ENCODE measurements at regions not wholly inside any gene's neighbourhood (a gene's known extent, or its start where the extent isn't known, plus 50 kb on each side); places are given as distances from the start of the nearest gene placed in this dataset.
"Not testable (repeated sequence)": the region's sequence is repeated elsewhere in the genome, so short reads cannot be mapped to it uniquely, and the experiment has no call there.

GRCh38 chr4:187739771-187740170, 255.8 kb upstream of the ZFP42 start:
- TF ChIP-seq CTCF (IDR thresholded peaks at IDR 0.05) = no peak
- H3K9me3 Mint-ChIP-seq = peaks cover 13% of the 10 kb centered on the region
- no peak overlapping the region for H3K27ac Mint-ChIP-seq
- no peak for DNase-seq
- H3K4me3 Mint-ChIP-seq = no peak overlapping the region
- H3K36me3 Mint-ChIP-seq (ENCODE audit: low read depth) = no peaks in the 10 kb centered on the region; the same call in 1 of the 2 replicates
- no peaks in the 10 kb centered on the region; the same call in 1 of the 2 replicates for H3K4me1 Mint-ChIP-seq (ENCODE audit: low read depth)
- H3K27me3 Mint-ChIP-seq (ENCODE audit: insufficient read depth) = peaks cover under 1% of the 10 kb centered on the region; the same call in 1 of the 2 replicates

GRCh38 chr4:187744911-187745310, 250.7 kb upstream of the ZFP42 start:
- no peak overlapping the region for H3K4me3 Mint-ChIP-seq
- H3K4me1 Mint-ChIP-seq (ENCODE audit: low read depth) = no peaks in the 10 kb centered on the region
- no peak for TF ChIP-seq CTCF (IDR thresholded peaks at IDR 0.05)
- no peaks in the 10 kb centered on the region; the same call in 1 of the 2 replicates for H3K36me3 Mint-ChIP-seq (ENCODE audit: low read depth)
- DNase-seq = no peak
- H3K9me3 Mint-ChIP-seq = peaks cover 13% of the 10 kb centered on the region
- H3K27me3 Mint-ChIP-seq (ENCODE audit: insufficient read depth) = peaks cover 2% of the 10 kb centered on the region
- no peak overlapping the region for H3K27ac Mint-ChIP-seq

GRCh38 chr4:187750652-187751051, 244.9 kb upstream of the ZFP42 start:
- not testable (repeated sequence) for H3K36me3 Mint-ChIP-seq (ENCODE audit: low read depth); H3K9me3 Mint-ChIP-seq; H3K27me3 Mint-ChIP-seq (ENCODE audit: insufficient read depth); H3K27ac Mint-ChIP-seq; DNase-seq; H3K4me1 Mint-ChIP-seq (ENCODE audit: low read depth); H3K4me3 Mint-ChIP-seq

- no peaks in the 10 kb centered on the region for H3K9me3 Mint-ChIP-seq
- no peak for TF ChIP-seq CTCF (IDR thresholded peaks at IDR 0.05)
- no peak for DNase-seq
- no peaks in the 10 kb centered on the region for H3K36me3 Mint-ChIP-seq (ENCODE audit: low read depth)
- no peaks in the 10 kb centered on the region for H3K4me1 Mint-ChIP-seq (ENCODE audit: low read depth)
- H3K27ac Mint-ChIP-seq = no peak overlapping the region
- peaks cover 3% of the 10 kb centered on the region for H3K27me3 Mint-ChIP-seq (ENCODE audit: insufficient read depth)
- H3K4me3 Mint-ChIP-seq = no peak overlapping the region
Measured at GRCh38 chr4:187767158-187767557, 228.4 kb upstream of the ZFP42 start.

GRCh38 chr4:187767687-187768086, 227.9 kb upstream of the ZFP42 start:
- Mint-ChIP-seq H3K27ac (no peak overlapping the region), H3K9me3 (no peaks in the 10 kb centered on the region), H3K4me3 (no peak overlapping the region), H3K36me3 (ENCODE audit: low read depth) (no peaks in the 10 kb centered on the region), H3K27me3 (ENCODE audit: insufficient read depth) (peaks cover 3% of the 10 kb centered on the region), H3K4me1 (ENCODE audit: low read depth) (no peaks in the 10 kb centered on the region)
- TF ChIP-seq CTCF (IDR thresholded peaks at IDR 0.05) = no peak
- no peak for DNase-seq

- H3K36me3 Mint-ChIP-seq (ENCODE audit: low read depth) = no peaks in the 10 kb centered on the region
- no peak for TF ChIP-seq CTCF (IDR thresholded peaks at IDR 0.05)
- no peak overlapping the region for H3K27ac Mint-ChIP-seq
Measured at GRCh38 chr4:187770345-187770744, 225.2 kb upstream of the ZFP42 start.

More at GRCh38 chr4:187770345-187770744, 225.2 kb upstream of the ZFP42 start:
- H3K4me3 Mint-ChIP-seq = no peak overlapping the region
- H3K4me1 Mint-ChIP-seq (ENCODE audit: low read depth) = peaks cover 6% of the 10 kb centered on the region; the same call in 1 of the 2 replicates
- no peaks in the 10 kb centered on the region for H3K9me3 Mint-ChIP-seq
- H3K27me3 Mint-ChIP-seq (ENCODE audit: insufficient read depth) = peaks cover 3% of the 10 kb centered on the region
- no peak for DNase-seq

All from HFFc6 (cell line).